ENCODE measurements at regions not wholly inside any gene's neighbourhood (a gene's known extent, or its start where the extent isn't known, plus 50 kb on each side); places are given as distances from the start of the nearest gene placed in this dataset.

DNA sequence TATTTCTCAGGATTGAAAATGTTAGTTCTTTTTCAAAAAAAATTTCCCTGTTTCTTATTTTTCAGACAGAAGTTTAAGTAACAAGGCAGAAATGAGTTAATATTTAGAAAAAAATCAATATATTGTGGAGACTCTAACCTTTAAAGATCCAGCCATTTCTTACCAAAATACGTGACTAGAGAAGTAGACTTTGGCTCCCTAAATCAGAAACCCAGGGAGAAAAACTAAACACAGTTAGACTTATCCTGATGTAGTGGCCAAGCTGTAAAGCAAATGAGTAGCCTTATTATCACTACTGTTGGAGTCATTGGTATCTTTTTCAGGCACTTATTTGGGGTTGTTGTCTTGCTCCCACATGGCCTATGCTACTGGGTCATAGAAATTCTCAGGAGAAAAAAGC lies 1556.4 kb upstream of the ADGRL3 start:
- TF ChIP-seq TCF12 (IDR thresholded peaks at IDR 0.05; ENCODE audit: low read depth, low read length), result no peak
- TF ChIP-seq FOSL1 (IDR thresholded peaks at IDR 0.05; ENCODE audit: insufficient read depth, low read depth, low read length), result no peak
- no peak for TF ChIP-seq EZH2 (IDR thresholded peaks at IDR 0.05; ENCODE audit: low read depth, low read length, severe bottlenecking)
- TF ChIP-seq ASH2L (IDR thresholded peaks at IDR 0.05; ENCODE audit: low read length), result no peak
- TF ChIP-seq SAP30 (IDR thresholded peaks at IDR 0.05; ENCODE audit: insufficient read depth, insufficient replicate concordance, low read length), result no peak
- DNase-seq (ENCODE audit: low read depth in 1 of 2, low spot score in 2 of 2), result no peak
- ChIA-PET POLR2A (ENCODE audit: partially characterized antibody) (no interaction called here), CTCF (ENCODE audit: partially characterized antibody) (no interaction called here)
- Histone ChIP-seq H3K23me2 (ENCODE audit: low read depth, low read length) (no peaks in the 10 kb centered on the region), H3K79me1 (ENCODE audit: low read depth, low read length) (no peaks in the 10 kb centered on the region), H3K23ac (ENCODE audit: insufficient read length) (no peak overlapping the region), H3K27ac (ENCODE audit: low read depth, low read length) (no peak overlapping the region), H3K4me2 (ENCODE audit: insufficient read depth in 1 of 2, low read depth in 2 of 2, low read length in 2 of 2) (no peak overlapping the region), H2AFZ (ENCODE audit: low read length) (no peak overlapping the region), H3K4ac (replicated peaks; ENCODE audit: insufficient read length, low read depth, low read length) (no peak overlapping the region), H3K18ac (ENCODE audit: extremely low read depth, low read length) (no peak overlapping the region), H2BK5ac (ENCODE audit: low read depth, low read length) (no peak overlapping the region), H3K14ac (ENCODE audit: insufficient read length) (no peak overlapping the region), H2BK120ac (replicated peaks; ENCODE audit: low read depth, low read length) (no peak overlapping the region), H4K20me1 (replicated peaks in 1 of 2; ENCODE audit: control insufficient read depth in 1 of 2, insufficient read depth in 2 of 2, low read length in 2 of 2) (no peaks in the 10 kb centered on the region), H3K56ac (replicated peaks; ENCODE audit: insufficient read length, low read depth, low read length) (no peak overlapping the region), H3K36me3 (ENCODE audit: control insufficient read depth in 2 of 4, insufficient read depth in 4 of 4, low read length in 3 of 4) (no peaks in the 10 kb centered on the region), H4K8ac (ENCODE audit: extremely low read depth, insufficient read depth, low read length) (no peak overlapping the region), H3K27me3 (replicated peaks in 1 of 4; ENCODE audit: control insufficient read depth in 3 of 4, extremely low read depth in 1 of 4, insufficient read depth in 3 of 4, low read length in 3 of 4) (no peaks in the 10 kb centered on the region), H4K91ac (replicated peaks; ENCODE audit: insufficient read length, low read length) (no peak overlapping the region), H2BK12ac (ENCODE audit: low read depth, low read length) (no peak overlapping the region), H3K9ac (replicated peaks in 1 of 4; ENCODE audit: extremely low read depth in 1 of 4, low read depth in 3 of 4, low read length in 3 of 4) (no peak overlapping the region), H2AK5ac (ENCODE audit: low read depth, low read length) (no peak overlapping the region), H3K4me3 (ENCODE audit: extremely low read depth in 1 of 4, insufficient read depth in 2 of 4, low read depth in 3 of 4, low read length in 4 of 4) (no peak overlapping the region), H2BK15ac (ENCODE audit: low read length) (no peak overlapping the region), H4K5ac (ENCODE audit: insufficient read length, low read depth, low read length) (no peak overlapping the region), H3K9me3 (ENCODE audit: insufficient read depth in 2 of 2, low read depth in 1 of 2, low read length in 1 of 2) (no peaks in the 10 kb centered on the region), H3K79me2 (ENCODE audit: control insufficient read depth in 1 of 2, insufficient read depth in 2 of 2, low read length in 2 of 2) (no peaks in the 10 kb centered on the region), H2BK20ac (ENCODE audit: low read length) (no peak overlapping the region), H3K4me1 (replicated peaks in 1 of 4; ENCODE audit: control insufficient read depth in 3 of 4, insufficient read depth in 4 of 4, low read length in 3 of 4) (no peaks in the 10 kb centered on the region)
- WGBS, 2 experiments (ENCODE audit: extremely low coverage in 1 of 2, insufficient coverage in 1 of 2, insufficient read length in 1 of 2, insufficient replicate concordance in 2 of 2, low coverage in 1 of 2, low lambda C conversion rate in 2 of 2, missing lambda C conversion rate in 1 of 2), result 100% methylated on average over 1 of the region's 1 CpG; no CpG with 5 or more reads in 1 of the 2 experiments
- FAIRE-seq, result no peak
